Cardiac fibroblast (primary cell): ENCODE measurements at regions not wholly inside any gene's neighbourhood (a gene's known extent, or its start where the extent isn't known, plus 50 kb on each side); places are given as distances from the start of the nearest gene placed in this dataset.

Experiments used
- DNase-seq, 2 donors: peaks; one replicate each; pipeline versions ENCODE4 v3.0.0 to v3.0.0-alpha.2; 2010; ENCODE audit warnings: low read depth in 2 of 2
- H3K4me3 ChIP-seq, 2 donors: replicated peaks in 1 of 2; 1 replicate in 1 of 2; 2 replicates in 1 of 2; pipeline ENCODE4 v1.5.1; 2011; ENCODE audit warnings: low read depth in 2 of 2, low read length in 2 of 2, mild to moderate bottlenecking in 2 of 2, moderate library complexity in 1 of 2
- CTCF ChIP-seq: IDR thresholded peaks from one replicate; pipeline ENCODE4 v1.5.1; 2011; ENCODE audit warnings: low read depth, mild to moderate bottlenecking, low read length, inconsistent platforms

DNA sequence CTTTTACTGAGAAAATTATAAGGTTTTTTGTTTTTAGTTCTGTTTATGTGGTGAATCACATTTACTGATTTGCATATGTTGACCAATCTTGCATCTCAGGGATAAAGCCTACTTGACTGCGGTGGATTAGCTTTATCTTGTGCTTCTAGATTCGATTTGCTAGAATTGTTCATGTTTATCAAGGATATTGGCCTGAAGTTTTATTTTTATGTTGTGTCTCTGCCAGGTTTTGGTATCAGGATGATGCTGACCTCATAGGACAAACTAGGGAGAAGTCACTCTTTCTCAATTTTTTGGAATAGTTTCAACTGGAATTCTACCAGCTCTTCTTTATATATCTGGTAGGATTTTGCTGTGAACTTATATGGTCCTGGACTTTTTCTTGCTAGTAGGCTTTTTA, 504.8 kb downstream of the ETS1 start:
- peak in 1 of 2 donors; percentile 18 for DNase-seq
- H3K4me3 ChIP-seq = no peak overlapping the region
- no peak for TF ChIP-seq CTCF

- no peak for TF ChIP-seq CTCF
- no peak overlapping the region for H3K4me3 ChIP-seq
- no peak for DNase-seq
These were observed 517.7 kb downstream of the ETS1 start for GRCh38 chr11:128069665-128070064.

DNA sequence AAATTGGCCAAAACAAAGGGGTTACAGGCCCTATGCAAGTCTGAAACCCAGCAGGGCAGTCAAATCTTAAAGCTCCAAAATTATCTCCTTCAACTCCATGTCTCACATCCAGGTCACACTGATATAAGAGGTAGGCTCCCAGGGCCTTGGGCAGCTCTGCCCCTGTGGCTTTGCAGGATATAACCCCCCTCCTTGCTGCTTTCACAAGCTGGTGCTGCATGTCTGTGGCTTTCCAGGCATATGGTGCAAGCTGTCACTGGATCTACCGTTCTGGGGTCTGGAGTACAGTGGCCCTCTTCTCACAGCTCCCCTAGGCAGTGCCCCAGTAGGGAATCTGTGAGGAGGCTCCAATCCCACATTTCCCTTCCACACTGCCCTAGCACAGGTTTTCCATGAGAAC, 519.6 kb downstream of the ETS1 start:
- TF ChIP-seq CTCF = no peak
- no peak for DNase-seq
- H3K4me3 ChIP-seq = no peak overlapping the region

- DNase-seq = no peak
- no peak for TF ChIP-seq CTCF
- H3K4me3 ChIP-seq = no peak overlapping the region
These were observed 521.0 kb downstream of the ETS1 start for GRCh38 chr11:128066399-128066798.

DNA sequence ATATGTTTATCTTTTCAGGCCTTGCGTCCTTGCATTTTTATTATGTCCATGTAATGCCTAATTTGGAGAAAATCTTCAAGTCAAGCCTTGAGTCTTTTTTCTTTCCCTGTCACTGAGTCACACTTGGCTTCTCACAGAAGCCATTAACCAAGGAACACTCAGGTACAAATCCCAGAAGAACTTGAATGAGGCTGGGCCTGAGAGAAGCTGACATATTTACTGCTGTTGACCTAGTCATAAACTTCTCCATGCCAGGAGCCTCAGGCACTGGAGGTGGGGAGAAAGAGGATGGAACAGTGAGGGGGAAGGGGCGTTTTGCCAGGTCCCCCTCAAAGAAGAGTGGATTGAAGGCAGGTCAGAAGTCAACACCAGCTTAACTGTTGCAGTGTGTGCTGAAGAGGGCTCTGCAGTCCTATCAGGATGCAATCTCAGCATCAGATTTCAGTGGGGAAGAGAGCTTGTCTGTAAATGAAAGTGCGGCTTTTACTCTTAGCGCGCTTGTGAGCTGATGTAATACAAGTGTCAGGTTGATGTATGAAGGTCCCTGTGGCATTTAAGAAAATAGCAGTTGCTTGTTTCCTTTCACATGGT, 526.0 kb downstream of the ETS1 start:
- peak in 1 of 2 donors; percentile 26 for DNase-seq
- TF ChIP-seq CTCF = no peak
- H3K4me3 ChIP-seq = no peak overlapping the region

DNA sequence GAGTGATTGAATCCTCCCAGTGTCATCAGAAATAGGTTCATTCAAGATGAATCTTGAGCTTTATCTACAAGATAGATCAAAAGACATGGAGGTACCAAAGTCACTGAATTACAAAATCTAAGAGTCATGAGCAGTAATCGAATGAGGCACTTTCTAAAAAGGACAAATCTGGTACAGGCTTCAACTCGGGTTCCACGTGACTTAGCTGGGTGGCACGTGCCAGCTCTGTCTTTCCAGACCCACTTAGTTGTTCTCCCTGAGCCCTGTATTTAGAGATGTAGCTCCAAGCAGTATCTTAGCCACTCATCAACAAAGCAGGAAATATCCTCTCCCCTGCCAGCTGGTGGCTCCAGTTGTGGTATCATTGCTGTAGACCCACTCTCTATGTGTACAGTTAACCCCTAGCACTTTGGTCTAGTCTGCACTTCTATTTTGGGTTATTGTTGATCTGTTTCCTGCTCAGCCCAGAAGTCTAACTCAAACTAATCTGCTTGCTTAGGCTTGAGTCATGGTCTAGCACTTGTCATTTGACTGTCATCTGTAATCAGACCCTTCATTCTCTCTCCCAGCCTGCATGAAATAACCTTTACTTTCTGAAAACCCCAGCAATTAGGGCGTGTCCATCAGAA, 528.7 kb downstream of the ETS1 start:
- DNase-seq = no peak
- TF ChIP-seq CTCF = no peak
- no peak overlapping the region for H3K4me3 ChIP-seq
